ENCODE measurements at regions not wholly inside any gene's neighbourhood (a gene's known extent, or its start where the extent isn't known, plus 50 kb on each side); places are given as distances from the start of the nearest gene placed in this dataset.
A peak's percentile ranks its signal among the peaks of the same experiment; 100 is the strongest.

DNA sequence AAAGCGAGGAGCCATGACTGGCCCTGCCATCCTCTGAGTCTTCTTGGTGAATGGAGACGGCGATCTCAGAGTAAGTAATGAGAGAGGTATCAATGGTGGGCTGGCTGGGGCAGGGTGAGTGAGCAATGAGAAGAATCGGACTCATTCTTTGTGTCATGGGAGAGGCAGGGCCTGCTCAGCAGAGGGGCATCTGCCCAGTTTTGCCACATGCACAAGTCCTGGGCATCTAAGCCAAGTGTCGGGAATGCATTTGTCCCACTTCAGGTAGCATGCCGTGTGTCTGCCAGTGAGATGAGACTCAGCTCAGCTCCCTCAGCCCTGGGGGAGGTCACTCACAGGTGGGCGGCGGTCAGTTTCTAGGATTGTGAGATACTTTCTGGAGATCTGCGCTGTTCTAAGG lies 791.0 kb upstream of the RAB6C start:
- H3K9me3 ChIP-seq: no peaks in the 10 kb centered on the region
- WGBS (ENCODE audit: insufficient coverage, low coverage, low lambda C conversion rate, missing lambda C conversion rate): 50% methylated on average over 1 of the region's 9 CpGs
- H3K4me1 ChIP-seq: no peaks in the 10 kb centered on the region
- no peak overlapping the region for H3K4me3 ChIP-seq
- intact Hi-C loops (cut with DNase I): no loop called here
- DNase-seq (no peak), ATAC-seq (no peak)
- TF ChIP-seq, protein P1, sequence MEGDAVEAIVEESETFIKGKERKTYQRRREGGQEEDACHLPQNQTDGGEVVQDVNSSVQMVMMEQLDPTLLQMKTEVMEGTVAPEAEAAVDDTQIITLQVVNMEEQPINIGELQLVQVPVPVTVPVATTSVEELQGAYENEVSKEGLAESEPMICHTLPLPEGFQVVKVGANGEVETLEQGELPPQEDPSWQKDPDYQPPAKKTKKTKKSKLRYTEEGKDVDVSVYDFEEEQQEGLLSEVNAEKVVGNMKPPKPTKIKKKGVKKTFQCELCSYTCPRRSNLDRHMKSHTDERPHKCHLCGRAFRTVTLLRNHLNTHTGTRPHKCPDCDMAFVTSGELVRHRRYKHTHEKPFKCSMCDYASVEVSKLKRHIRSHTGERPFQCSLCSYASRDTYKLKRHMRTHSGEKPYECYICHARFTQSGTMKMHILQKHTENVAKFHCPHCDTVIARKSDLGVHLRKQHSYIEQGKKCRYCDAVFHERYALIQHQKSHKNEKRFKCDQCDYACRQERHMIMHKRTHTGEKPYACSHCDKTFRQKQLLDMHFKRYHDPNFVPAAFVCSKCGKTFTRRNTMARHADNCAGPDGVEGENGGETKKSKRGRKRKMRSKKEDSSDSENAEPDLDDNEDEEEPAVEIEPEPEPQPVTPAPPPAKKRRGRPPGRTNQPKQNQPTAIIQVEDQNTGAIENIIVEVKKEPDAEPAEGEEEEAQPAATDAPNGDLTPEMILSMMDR (IDR thresholded peaks at IDR 0.05): no peak
- no peak for TF ChIP-seq POLR2A (IDR thresholded peaks at IDR 0.05)
- no peaks in the 10 kb centered on the region for H3K36me3 ChIP-seq
- H3K27me3 ChIP-seq: no peaks in the 10 kb centered on the region
- no peak overlapping the region for H3K27ac ChIP-seq

DNA sequence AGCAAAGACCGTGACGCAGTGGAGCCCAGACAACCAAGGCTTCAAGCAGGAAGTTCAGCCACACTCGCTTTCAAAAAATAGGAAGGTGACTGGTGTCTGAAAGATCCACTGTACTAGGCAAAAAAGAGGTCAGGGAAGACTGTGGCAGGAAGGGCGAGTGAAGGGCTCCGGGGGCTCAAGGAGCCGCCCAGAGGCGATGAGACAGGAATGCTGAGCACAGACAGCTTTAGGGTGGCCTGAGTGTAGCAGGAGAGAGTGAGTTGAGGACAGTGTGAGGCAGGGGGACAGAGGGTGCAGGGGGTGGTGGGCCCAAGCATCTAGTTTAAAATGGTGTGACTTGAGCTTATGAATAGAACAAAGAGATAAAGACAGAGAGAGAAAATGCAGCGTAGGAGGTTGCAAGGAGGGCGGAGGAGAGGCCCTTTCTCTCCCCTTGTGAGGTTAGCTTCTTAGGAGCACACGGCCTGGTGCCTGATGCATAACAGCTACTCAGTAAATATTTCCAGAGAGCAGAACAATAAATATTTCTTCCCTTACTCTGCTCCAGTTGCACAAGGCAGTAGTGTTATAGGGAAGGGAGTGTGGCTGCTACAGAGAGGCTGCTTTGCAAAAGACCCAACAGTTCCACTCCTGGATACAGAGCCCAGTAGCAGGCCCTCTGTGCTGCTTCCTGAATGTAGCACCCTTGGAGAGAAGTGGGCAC lies 789.7 kb upstream of the RAB6C start:
- Histone ChIP-seq H3K27me3 (no peaks in the 10 kb centered on the region), H3K9me3 (no peaks in the 10 kb centered on the region), H3K36me3 (no peaks in the 10 kb centered on the region), H3K27ac (no peak overlapping the region), H3K4me3 (no peak overlapping the region), H3K4me1 (no peaks in the 10 kb centered on the region)
- TF ChIP-seq, protein P1 (IDR thresholded peaks at IDR 0.05): no peak
- ATAC-seq (peak in 1 of 4 donors; percentile 11), DNase-seq (no peak)
- 55% methylated on average over 8 of the region's 10 CpGs for WGBS (ENCODE audit: insufficient coverage, low coverage, low lambda C conversion rate, missing lambda C conversion rate)
- intact Hi-C loops (cut with DNase I): no loop called here

DNA sequence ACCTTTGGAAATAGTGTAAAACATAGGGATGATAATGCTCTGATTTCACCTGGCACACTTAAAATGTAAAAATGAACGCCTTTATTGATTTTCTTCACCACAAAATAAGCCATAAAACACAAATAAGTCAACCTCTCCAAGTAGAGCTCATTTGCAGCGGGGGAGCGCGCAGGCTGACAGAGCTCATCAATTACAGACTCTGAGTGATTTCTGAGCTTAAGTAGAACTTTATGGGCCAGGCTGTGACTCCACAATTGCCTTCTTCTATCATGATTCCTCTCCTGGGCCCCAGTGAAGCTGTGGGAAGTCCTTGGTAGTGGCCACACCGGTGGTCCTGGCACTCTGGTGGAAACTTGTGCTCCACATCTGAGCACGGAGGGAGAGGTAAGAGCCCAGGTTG lies 789.0 kb upstream of the RAB6C start:
- Histone ChIP-seq H3K36me3 (no peaks in the 10 kb centered on the region), H3K4me1 (no peaks in the 10 kb centered on the region), H3K27me3 (no peaks in the 10 kb centered on the region), H3K9me3 (no peaks in the 10 kb centered on the region), H3K27ac (no peak overlapping the region), H3K4me3 (no peak overlapping the region)
- TF ChIP-seq POLR2A (IDR thresholded peaks at IDR 0.05): no peak
- TF ChIP-seq, protein P1 (IDR thresholded peaks at IDR 0.05): no peak
- intact Hi-C loops (cut with DNase I): no loop called here
- no peak for DNase-seq
- no peak for ATAC-seq
- 78% methylated on average over 3 of the region's 6 CpGs for WGBS (ENCODE audit: insufficient coverage, low coverage, low lambda C conversion rate, missing lambda C conversion rate)

DNA sequence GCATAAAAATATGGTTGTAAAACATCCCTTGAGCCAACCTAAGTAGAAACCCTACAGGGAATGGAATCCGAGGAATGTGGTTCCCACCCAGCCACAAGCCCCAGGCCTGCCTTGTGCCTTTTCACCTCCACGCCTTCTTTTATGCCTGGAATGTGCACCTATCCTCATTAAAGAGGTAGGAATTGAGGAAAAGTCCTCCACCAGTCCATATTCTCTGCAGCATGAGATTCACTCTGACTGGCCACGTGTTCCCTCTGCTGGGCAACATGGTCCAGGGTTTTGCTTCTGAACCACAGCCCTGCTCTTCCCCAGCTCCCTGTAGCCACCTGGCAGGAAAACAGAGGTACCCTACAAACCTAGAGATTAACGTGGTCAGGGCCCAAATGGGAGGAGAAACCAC lies 787.9 kb upstream of the RAB6C start:
- ATAC-seq: no peak
- no peaks in the 10 kb centered on the region for H3K9me3 ChIP-seq
- intact Hi-C loops (cut with DNase I): no loop called here
- no peaks in the 10 kb centered on the region for H3K36me3 ChIP-seq
- no peak overlapping the region for H3K27ac ChIP-seq
- TF ChIP-seq POLR2A (IDR thresholded peaks at IDR 0.05): no peak
- TF ChIP-seq, protein P1 (IDR thresholded peaks at IDR 0.05): no peak
- WGBS (ENCODE audit: insufficient coverage, low coverage, low lambda C conversion rate, missing lambda C conversion rate): 55% methylated on average over 2 of the region's 4 CpGs
- no peak overlapping the region for H3K4me3 ChIP-seq
- no peak for DNase-seq
- no peaks in the 10 kb centered on the region for H3K4me1 ChIP-seq
- no peaks in the 10 kb centered on the region for H3K27me3 ChIP-seq

DNA sequence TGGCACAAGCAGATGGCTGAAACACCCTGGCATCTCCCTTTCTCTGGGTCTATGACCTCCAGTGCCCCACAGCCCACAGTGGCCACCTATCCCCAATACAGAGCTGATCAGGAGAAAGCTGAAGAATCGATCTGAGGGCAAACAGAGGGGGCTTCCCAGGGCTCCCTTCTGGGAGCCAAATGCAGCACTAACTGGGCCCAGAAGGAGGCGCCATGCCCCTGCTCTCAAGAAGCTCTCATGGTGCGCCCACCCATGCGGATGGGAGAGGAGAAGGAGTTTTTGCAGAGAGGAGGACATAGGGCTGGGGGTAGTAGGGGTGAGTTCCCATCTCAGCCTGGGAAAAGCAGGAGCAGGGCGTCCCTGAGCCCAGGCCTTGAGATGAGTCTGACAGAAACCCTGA lies 787.3 kb upstream of the RAB6C start:
- no peak for ATAC-seq
- no peak overlapping the region for H3K4me3 ChIP-seq
- no peaks in the 10 kb centered on the region for H3K9me3 ChIP-seq
- DNase-seq: no peak
- H3K27me3 ChIP-seq: no peaks in the 10 kb centered on the region
- TF ChIP-seq POLR2A (IDR thresholded peaks at IDR 0.05): no peak
- TF ChIP-seq, protein P1 (IDR thresholded peaks at IDR 0.05): no peak
- no peaks in the 10 kb centered on the region for H3K36me3 ChIP-seq
- no peaks in the 10 kb centered on the region for H3K4me1 ChIP-seq
- WGBS (ENCODE audit: insufficient coverage, low coverage, low lambda C conversion rate, missing lambda C conversion rate): 50% methylated on average over 2 of the region's 5 CpGs
- intact Hi-C loops (cut with DNase I): no loop called here
- H3K27ac ChIP-seq: no peak overlapping the region

All from right lobe of liver (tissue), 6 donors.